ENCODE measurements at regions not wholly inside any gene's neighbourhood (a gene's known extent, or its start where the extent isn't known, plus 50 kb on each side); places are given as distances from the start of the nearest gene placed in this dataset.

GRCh38 chr7:156124356-156124755 lies 312.1 kb upstream of the SHH start:
- ChIA-PET CTCF (no interaction called here), POLR2A (no interaction called here)
- Mint-ChIP-seq H3K27ac (no peak overlapping the region), H3K4me3 (no peak overlapping the region), H3K36me3 (ENCODE audit: low read depth) (no peaks in the 10 kb centered on the region), H3K9me3 (no peaks in the 10 kb centered on the region), H3K4me1 (ENCODE audit: low read depth) (no peaks in the 10 kb centered on the region), H3K27me3 (no peaks in the 10 kb centered on the region)
- intact Hi-C loops (cut with micrococcal nuclease): no loop called here
- DNase-seq: no peak
- no peak for TF ChIP-seq CTCF (IDR thresholded peaks at IDR 0.05)
- no peak for ATAC-seq

- Mint-ChIP-seq H3K9me3 (no peaks in the 10 kb centered on the region), H3K27me3 (no peaks in the 10 kb centered on the region), H3K36me3 (ENCODE audit: low read depth) (no peaks in the 10 kb centered on the region), H3K4me3 (no peak overlapping the region), H3K27ac (no peak overlapping the region), H3K4me1 (ENCODE audit: low read depth) (no peaks in the 10 kb centered on the region)
- no peak for TF ChIP-seq CTCF (IDR thresholded peaks at IDR 0.05)
- intact Hi-C loops (cut with micrococcal nuclease): no loop called here
- ChIA-PET CTCF (no interaction called here), POLR2A (no interaction called here)
- DNase-seq: no peak
- no peak for ATAC-seq
Observed at GRCh38 chr7:156123362-156123761, 311.1 kb upstream of the SHH start.

GRCh38 chr7:156122752-156123354 lies 310.6 kb upstream of the SHH start:
- intact Hi-C loops (cut with micrococcal nuclease): no loop called here
- Mint-ChIP-seq H3K9me3 (no peaks in the 10 kb centered on the region), H3K4me3 (no peak overlapping the region), H3K4me1 (ENCODE audit: low read depth) (no peaks in the 10 kb centered on the region), H3K36me3 (ENCODE audit: low read depth) (no peaks in the 10 kb centered on the region), H3K27me3 (no peaks in the 10 kb centered on the region), H3K27ac (no peak overlapping the region)
- POLR2A ChIA-PET: no interaction called here
- CTCF ChIA-PET: no interaction called here
- no peak for TF ChIP-seq CTCF (IDR thresholded peaks at IDR 0.05)
- no peak for DNase-seq
- ATAC-seq: no peak

- Mint-ChIP-seq H3K27ac (no peak overlapping the region), H3K9me3 (no peaks in the 10 kb centered on the region), H3K36me3 (ENCODE audit: low read depth) (no peaks in the 10 kb centered on the region), H3K4me1 (ENCODE audit: low read depth) (no peaks in the 10 kb centered on the region), H3K4me3 (no peak overlapping the region), H3K27me3 (no peaks in the 10 kb centered on the region)
- no peak for TF ChIP-seq CTCF (IDR thresholded peaks at IDR 0.05)
- ATAC-seq: no peak
- no peak for DNase-seq
- intact Hi-C loops (cut with micrococcal nuclease): no loop called here
- ChIA-PET POLR2A (no interaction called here), CTCF (no interaction called here)
Observed at GRCh38 chr7:156121956-156122355, 309.7 kb upstream of the SHH start.

GRCh38 chr7:156121434-156121833 lies 309.2 kb upstream of the SHH start:
- H3K9me3 Mint-ChIP-seq: no peaks in the 10 kb centered on the region
- CTCF ChIA-PET: no interaction called here
- intact Hi-C loops (cut with micrococcal nuclease): no loop called here
- no peak for TF ChIP-seq CTCF (IDR thresholded peaks at IDR 0.05)
- no peaks in the 10 kb centered on the region for H3K4me1 Mint-ChIP-seq (ENCODE audit: low read depth)
- DNase-seq (no peak), ATAC-seq (no peak)
- H3K27me3 Mint-ChIP-seq: no peaks in the 10 kb centered on the region
- POLR2A ChIA-PET: no interaction called here
- H3K36me3 Mint-ChIP-seq (ENCODE audit: low read depth): no peaks in the 10 kb centered on the region
- no peak overlapping the region for H3K27ac Mint-ChIP-seq
- no peak overlapping the region for H3K4me3 Mint-ChIP-seq
